NCI-H524 (cell line): ENCODE measurements at regions not wholly inside any gene's neighbourhood (a gene's known extent, or its start where the extent isn't known, plus 50 kb on each side); places are given as distances from the start of the nearest gene placed in this dataset.
A peak's percentile ranks its signal among the peaks of the same experiment; 100 is the strongest.

ENCODE experiments used
- DNase-seq, 2 experiments: peaks; one replicate each; lab custom pipeline; 2025; lab: John Stamatoyannopoulos, UW

GRCh38 chr10:8485032-8485431, 430.5 kb downstream of the GATA3 start:
- DNase-seq = no peak

DNA sequence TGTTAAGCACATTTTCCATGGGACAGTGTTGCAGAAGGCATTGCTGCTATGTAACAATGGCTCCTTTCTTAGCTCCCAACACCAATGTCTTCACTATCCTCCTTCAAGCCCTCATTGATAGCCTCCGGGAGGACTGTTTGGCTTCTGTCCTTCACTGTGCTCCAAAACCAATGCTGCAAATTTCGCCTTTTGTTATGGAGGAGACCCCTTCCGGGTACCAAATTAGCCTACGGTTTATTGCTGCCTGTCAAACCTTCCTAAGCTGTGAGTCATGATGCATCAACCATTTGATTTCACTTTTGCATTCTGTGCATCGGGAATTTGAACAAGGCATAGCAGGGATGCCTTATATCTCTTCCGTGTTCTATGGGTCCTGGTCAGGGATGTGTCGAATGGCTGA, 432.9 kb downstream of the GATA3 start:
- no peak for DNase-seq

DNA sequence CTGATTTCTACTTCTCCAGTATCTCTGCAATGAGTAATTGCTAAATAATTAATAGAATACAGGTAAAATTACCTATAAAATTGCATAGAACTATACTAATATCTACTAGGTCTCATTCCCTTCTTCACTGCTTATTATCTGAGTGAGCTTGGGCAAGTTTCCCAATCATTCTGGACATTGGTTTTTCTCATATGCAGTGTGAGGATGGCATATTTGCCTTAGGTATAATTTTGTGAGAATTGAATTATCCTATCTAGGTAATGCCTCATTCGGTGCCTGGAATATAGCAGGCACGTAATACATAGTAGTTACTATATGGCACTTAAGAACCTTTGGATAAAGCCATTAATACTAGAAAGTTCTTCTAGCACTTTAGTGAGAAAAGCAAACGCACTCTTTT, 434.7 kb downstream of the GATA3 start:
- no peak for DNase-seq

DNA sequence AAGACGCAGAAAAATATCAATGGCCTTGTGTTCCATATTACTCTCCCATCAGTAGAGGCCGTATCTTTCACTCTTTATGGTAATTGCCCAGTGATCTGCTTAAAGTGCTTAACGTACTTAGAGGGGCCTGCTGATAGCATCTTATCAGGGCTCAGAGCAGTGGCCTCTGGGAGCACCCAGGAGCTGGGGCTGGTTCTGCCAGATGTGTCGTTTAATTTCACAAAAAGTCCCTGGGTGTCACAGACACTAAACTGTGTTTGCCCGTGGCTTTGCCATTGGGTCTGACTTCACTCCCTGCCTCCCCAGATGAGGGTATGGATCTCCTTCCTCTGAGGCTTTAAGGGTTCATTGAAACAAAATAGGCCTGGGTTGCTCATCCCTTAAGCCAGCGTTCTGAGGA, 435.3 kb downstream of the GATA3 start:
- DNase-seq = no peak

- DNase-seq = no peak
Observed at GRCh38 chr10:8498290-8498689, 443.8 kb downstream of the GATA3 start.

- no peak for DNase-seq
Observed at GRCh38 chr10:8498881-8499280, 444.4 kb downstream of the GATA3 start.

GRCh38 chr10:8499312-8499711, 444.8 kb downstream of the GATA3 start:
- DNase-seq = no peak

DNA sequence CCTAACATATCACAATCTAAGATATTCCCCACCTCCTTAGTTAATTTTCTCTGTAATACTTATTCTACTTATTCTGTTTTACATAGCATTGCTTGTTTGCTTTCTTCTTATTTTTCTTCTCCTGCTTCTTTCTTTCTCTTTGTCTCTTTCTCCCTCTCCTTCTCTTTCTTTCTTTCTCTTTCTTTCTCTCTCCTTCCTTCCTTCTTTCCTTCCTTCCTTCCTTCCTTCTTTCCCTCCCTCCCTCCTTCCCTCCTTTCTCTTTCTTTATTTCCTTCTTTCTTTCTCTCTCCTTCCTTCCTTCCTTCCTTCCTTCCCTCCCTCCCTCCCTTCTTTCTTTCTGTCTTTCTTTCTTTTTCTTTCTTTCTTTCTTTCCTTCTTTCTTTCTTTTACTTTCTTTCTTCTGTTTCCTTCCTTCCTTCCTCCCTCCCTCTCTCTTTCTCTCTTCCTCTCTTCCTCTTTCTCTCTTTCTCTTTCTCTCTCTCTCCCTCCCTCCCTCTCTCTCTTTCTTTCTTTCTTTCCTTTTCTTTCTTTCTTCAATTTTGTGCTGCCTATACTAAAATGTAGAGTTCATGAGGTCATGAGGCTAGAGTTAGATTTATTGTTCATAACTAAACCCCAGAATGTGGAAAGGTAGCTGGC, 445.4 kb downstream of the GATA3 start:
- no peak for DNase-seq

DNA sequence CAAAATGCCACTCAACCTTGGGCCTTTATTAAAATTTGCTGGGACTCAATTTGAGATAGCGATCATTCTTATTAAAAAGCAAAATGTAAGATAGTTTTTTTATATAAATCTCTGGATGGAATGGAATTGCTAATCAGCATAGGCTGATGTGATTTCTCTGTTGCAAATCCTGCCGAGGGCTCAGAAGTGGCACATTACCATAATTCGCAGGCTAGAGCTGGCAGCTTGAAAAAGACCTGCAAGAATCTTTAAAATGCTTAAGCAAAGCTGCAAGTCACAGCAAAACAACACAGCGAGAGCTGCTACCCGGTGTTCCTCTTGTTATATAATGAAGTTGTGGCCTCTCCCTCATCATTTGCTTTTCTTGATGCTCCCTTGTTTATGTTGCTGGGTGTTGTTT, 448.1 kb downstream of the GATA3 start:
- DNase-seq = no peak

DNA sequence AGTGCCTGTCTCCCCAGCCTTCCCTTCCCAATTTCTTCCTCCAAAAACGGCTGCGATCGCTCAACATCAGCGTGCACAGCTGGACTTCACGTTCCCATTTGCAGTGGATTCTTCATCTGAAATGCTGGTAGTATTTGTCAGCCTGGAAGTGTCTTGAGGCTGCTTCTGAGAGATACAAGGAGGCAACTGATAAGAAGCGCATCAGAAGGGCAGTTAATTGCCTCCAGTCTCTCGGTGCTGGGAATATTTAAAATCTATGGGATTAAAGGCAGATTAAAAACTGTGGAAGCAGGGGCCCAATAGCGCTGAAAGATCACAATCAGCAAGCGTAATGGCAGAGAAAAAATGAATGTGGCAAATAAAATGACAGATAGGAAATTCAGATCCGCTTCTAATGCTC, 450.0 kb downstream of the GATA3 start:
- DNase-seq = no peak

- DNase-seq = no peak
Observed at GRCh38 chr10:8507156-8507555, 452.7 kb downstream of the GATA3 start.

DNA sequence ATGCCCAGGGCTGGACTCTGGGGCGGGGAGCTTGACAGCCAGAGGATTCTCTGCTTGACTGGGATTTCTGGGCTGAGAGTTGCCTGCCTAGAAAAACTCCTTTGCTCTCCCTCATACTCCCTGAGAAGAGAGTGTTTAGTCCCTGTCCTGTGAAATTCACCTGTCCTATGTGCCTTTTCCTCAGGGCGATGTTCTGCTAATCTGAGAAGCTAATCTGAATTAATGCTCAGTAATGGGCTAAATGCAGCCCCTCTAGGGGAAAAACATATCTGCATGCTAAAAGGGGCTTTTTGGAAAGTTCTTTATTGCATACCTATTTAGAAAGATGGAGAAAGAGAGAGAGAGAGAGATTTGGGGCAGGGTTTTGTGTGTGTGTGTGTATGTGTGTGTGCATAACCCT, 454.4 kb downstream of the GATA3 start:
- DNase-seq = no peak

GRCh38 chr10:8510471-8510870, 456.0 kb downstream of the GATA3 start:
- DNase-seq = no peak

DNA sequence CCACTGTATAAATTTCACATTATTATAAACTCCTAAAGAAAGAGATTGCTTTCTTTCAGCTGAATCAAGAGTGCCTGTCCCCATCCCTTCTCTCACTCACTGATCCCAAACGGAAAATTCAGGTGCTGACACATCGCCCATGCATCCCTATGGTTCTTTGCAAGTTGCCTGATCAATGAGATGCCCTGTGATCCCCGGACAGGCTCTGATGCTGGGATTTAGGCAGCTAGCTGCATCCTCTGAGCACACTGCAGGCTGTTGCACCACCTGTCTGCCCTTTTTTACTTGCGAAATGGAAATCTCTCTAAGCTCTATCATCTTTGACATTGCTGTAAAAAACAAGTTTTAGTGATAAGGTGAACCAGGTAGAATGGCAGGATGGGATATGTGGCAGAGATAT, 456.5 kb downstream of the GATA3 start:
- peak in 1 of 2 experiments; percentile 35 for DNase-seq

GRCh38 chr10:8513155-8514147, 459.0 kb downstream of the GATA3 start:
- no peak for DNase-seq

GRCh38 chr10:8520382-8520781, 465.9 kb downstream of the GATA3 start:
- no peak for DNase-seq

DNA sequence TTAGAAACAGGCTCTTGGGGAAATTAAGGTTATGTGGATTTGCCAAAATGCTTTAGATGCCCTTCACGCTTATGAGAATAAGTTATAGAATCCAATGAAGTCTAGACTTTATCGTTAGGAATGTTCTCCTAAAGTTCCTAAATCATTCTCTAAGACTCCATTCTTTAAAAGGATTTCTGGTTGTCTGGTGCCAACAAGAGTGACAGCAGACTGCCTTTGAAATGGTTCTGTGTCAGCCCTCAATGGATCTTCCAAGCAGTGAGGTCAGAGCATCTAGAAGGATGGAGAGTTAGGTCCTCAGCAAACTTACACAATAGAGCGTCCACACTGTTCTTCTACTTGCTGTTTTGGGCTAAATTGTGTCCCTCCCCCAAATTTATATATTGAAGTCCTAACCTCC, 473.3 kb downstream of the GATA3 start:
- no peak for DNase-seq

GRCh38 chr10:8531116-8531515, 476.6 kb downstream of the GATA3 start:
- no peak for DNase-seq

DNA sequence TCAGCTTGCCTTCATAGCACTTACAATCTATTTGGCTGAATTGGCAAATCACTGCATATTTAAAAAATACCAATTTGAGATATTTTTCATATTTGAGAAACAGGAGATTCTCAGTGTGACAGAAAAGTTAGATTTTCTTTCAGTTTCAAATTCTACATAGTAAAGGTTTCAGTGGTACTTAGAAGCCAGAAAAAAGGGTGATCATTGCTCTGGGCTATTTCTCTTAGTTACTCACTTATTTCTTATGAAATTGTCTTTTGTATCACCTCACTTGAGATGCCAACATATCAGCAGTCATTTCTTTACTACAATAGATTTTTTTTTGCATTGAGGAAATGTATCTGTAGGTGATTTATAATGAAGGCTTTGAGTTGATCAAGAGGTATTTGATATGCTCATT, 478.2 kb downstream of the GATA3 start:
- no peak for DNase-seq

DNA sequence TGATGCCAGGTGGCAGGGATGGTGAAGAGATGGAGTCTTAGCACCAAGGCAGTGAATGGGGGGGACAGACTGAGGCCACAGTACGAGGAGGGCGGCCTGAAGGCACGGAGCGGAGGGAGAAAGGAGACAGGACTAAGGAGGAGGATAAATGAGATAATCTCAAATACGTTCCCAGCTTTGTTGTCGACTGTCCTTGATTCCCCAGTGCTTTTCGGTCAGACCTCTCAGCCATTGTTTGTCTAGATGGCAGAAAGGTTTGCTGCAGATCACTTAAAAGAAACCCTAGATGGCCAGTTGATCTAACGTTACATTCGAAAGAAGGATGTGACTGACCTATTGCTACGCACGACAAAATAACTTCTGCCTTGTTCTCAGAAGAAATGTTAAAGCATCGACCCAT, 479.0 kb downstream of the GATA3 start:
- peak in 1 of 2 experiments; percentile 3 for DNase-seq

DNA sequence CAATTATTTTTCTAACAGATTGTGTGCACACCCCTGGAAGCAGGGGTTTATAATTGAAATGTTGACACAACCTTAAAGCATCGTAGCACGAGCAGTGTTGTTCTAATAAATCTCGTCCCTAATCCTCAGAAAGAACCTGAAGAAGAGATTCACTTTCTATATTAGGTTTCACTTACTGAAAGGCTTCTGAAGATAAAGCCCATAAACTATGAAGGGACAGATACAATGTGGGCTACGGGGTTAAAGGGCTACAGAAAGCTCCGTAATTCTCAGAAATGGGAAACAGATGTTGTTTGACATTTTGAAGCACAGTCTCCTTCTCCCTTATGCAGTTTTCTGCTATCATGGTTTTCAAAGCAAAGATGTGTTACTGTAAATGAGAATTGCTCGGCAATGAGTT, 479.6 kb downstream of the GATA3 start:
- peak; percentile 44 to 85 for DNase-seq

DNA sequence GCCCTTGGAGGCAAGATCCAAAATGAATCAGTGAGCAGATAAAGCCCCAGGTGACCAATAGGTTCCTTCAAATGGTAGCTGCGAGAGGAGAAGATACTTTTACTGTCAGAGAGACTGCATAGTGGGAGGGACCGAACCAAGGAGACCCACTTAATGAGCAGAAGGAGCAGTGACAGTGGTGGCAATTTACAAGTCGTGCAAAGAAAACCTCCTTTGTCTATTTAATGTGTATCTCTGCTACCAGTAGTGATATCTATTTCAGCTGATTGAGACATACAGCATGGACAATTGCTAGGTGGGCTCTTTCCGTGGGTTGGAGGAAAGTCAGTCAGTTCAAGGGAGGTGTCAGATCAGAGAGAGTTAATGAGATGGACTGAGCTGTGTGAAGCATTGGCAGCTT, 480.4 kb downstream of the GATA3 start:
- DNase-seq = no peak

- no peak for DNase-seq
Observed at GRCh38 chr10:8539056-8539455, 484.6 kb downstream of the GATA3 start.
